GM18951 (cell line): ENCODE measurements at regions not wholly inside any gene's neighbourhood (a gene's known extent, or its start where the extent isn't known, plus 50 kb on each side); places are given as distances from the start of the nearest gene placed in this dataset.

Experiments used
- POLR2A ChIP-seq: IDR thresholded peaks from 4 replicates; pipeline ENCODE4 v1.6.1; 2011; ENCODE audit warnings: mild to moderate bottlenecking; ENCODE audit not compliant: insufficient read length, insufficient read depth; ENCODE audit errors: extremely low read depth
- in situ Hi-C: fragments of 300-500 bp; cut with MboI; formaldehyde crosslinking; loops from one replicate; pipeline ENCODE4 v1.12.0; 2022; ENCODE audit warnings: low sequenced_read_pairs, mixed read lengths, inconsistent platforms; ENCODE audit not compliant: unreplicated experiment

- TF ChIP-seq POLR2A: no peak
- in situ Hi-C loops: no loop called here
Observed at GRCh38 chr9:108300306-108301287, 555.2 kb downstream of the ACTL7B start.

- in situ Hi-C loops: no loop called here
- TF ChIP-seq POLR2A: no peak
Observed at GRCh38 chr9:108297073-108297472, 558.7 kb downstream of the ACTL7B start.

GRCh38 chr9:108296056-108296455 lies 559.7 kb downstream of the ACTL7B start:
- TF ChIP-seq POLR2A: no peak
- in situ Hi-C loops: no loop called here

GRCh38 chr9:108291586-108291932 lies 564.2 kb downstream of the ACTL7B start:
- in situ Hi-C loops: no loop called here

GRCh38 chr9:108290839-108291585 lies 564.8 kb downstream of the ACTL7B start:
- TF ChIP-seq POLR2A: no peak
- in situ Hi-C loops: no loop called here

More at GRCh38 chr9:108291586-108291932, 564.2 kb downstream of the ACTL7B start:
- TF ChIP-seq POLR2A: no peak

GRCh38 chr9:108286638-108287206 lies 569.1 kb downstream of the ACTL7B start:
- in situ Hi-C loops: no loop called here
- TF ChIP-seq POLR2A: no peak

GRCh38 chr9:108283696-108284095 lies 572.1 kb downstream of the ACTL7B start:
- in situ Hi-C loops: no loop called here
- no peak for TF ChIP-seq POLR2A

GRCh38 chr9:108282872-108283271 lies 572.9 kb downstream of the ACTL7B start:
- TF ChIP-seq POLR2A: no peak
- in situ Hi-C loops: no loop called here

GRCh38 chr9:108281696-108282095 lies 574.1 kb downstream of the ACTL7B start:
- in situ Hi-C loops: no loop called here
- TF ChIP-seq POLR2A: no peak

GRCh38 chr9:108278341-108278740 lies 577.4 kb downstream of the ACTL7B start:
- in situ Hi-C loops: no loop called here
- no peak for TF ChIP-seq POLR2A

GRCh38 chr9:108277216-108277615 lies 578.6 kb downstream of the ACTL7B start:
- TF ChIP-seq POLR2A: no peak
- in situ Hi-C loops: no loop called here

- no peak for TF ChIP-seq POLR2A
- in situ Hi-C loops: no loop called here
Observed at GRCh38 chr9:108275906-108276305, 579.9 kb downstream of the ACTL7B start.

GRCh38 chr9:108274971-108275370 lies 580.8 kb downstream of the ACTL7B start:
- in situ Hi-C loops: no loop called here
- TF ChIP-seq POLR2A: no peak
